Smooth muscle cell (in vitro differentiated cells): ENCODE measurements at regions not wholly inside any gene's neighbourhood (a gene's known extent, or its start where the extent isn't known, plus 50 kb on each side); places are given as distances from the start of the nearest gene placed in this dataset.

ENCODE experiments used
- DNase-seq: peaks from one replicate; lab custom pipeline; 2025; ENCODE audit not compliant: unreplicated experiment; lab: John Stamatoyannopoulos, UW
- H2AFZ ChIP-seq: fragments of 200-600 bp; sonication (generic); 2 replicates; pipeline ENCODE4 v1.6.0; 2016; ENCODE audit warnings: antibody characterized with exemption, low read depth, mild to moderate bottlenecking
- H3F3A ChIP-seq: fragments of 200-600 bp; sonication (generic); 2 replicates; pipeline ENCODE4 v1.6.0; 2017; ENCODE audit warnings: antibody characterized with exemption, low read depth
- H3K27ac ChIP-seq: fragments of 200-600 bp; sonication (generic); 2 replicates; pipeline ENCODE4 v1.5.1; 2016; ENCODE audit warnings: low read depth, mild to moderate bottlenecking
- H3K27me3 ChIP-seq: fragments of 200-600 bp; sonication (generic); 2 replicates; pipeline ENCODE4 v1.6.1; 2016; ENCODE audit warnings: low read depth, mild to moderate bottlenecking
- H3K36me3 ChIP-seq: fragments of 200-600 bp; sonication (generic); 2 replicates; pipeline ENCODE4 v1.5.1; 2016; ENCODE audit warnings: low read depth
- H3K4me1 ChIP-seq: fragments of 200-600 bp; sonication (generic); 2 replicates; pipeline ENCODE4 v1.5.1; 2016; ENCODE audit warnings: low read depth
- H3K4me2 ChIP-seq: fragments of 200-600 bp; sonication (generic); 2 replicates; pipeline ENCODE4 v1.6.0; 2016; ENCODE audit warnings: mild to moderate bottlenecking
- H3K4me3 ChIP-seq: fragments of 200-600 bp; sonication (generic); 2 replicates; pipeline ENCODE4 v1.5.1; 2016; ENCODE audit warnings: mild to moderate bottlenecking
- H3K79me2 ChIP-seq: fragments of 200-600 bp; sonication (generic); 2 replicates; pipeline ENCODE4 v1.6.0; 2016; ENCODE audit warnings: low read depth, mild to moderate bottlenecking
- H3K9ac ChIP-seq: fragments of 200-600 bp; sonication (generic); 2 replicates; pipeline ENCODE4 v1.6.0; 2016; ENCODE audit warnings: low read depth
- H3K9me3 ChIP-seq: fragments of 200-600 bp; sonication (generic); replicated peaks from 2 replicates; pipeline ENCODE4 v1.5.1; 2016; ENCODE audit warnings: low read depth
- H4K20me1 ChIP-seq: fragments of 200-600 bp; sonication (generic); 2 replicates; pipeline ENCODE4 v1.6.0; 2016; ENCODE audit warnings: low read depth
- WGBS: methylation state at CpG from one replicate; pipeline ENCODE4 v1.1.7; 2016; ENCODE audit warnings: low lambda C conversion rate; 5-methylcytosine and 5-hydroxymethylcytosine counted together
- TF ChIP-seq, protein P1 (sequence below): fragments of 200-600 bp; sonication (generic); IDR thresholded peaks from 2 replicates; pipeline ENCODE4 v1.5.1; 2017; ENCODE audit warnings: borderline replicate concordance, mild to moderate bottlenecking, antibody characterized with exemption; ENCODE audit not compliant: insufficient read depth, poor library complexity, severe bottlenecking

- Histone ChIP-seq H3K27me3 (peaks cover 4% of the 10 kb centered on the region), H3K79me2 (no peaks in the 10 kb centered on the region), H3K9ac (no peak overlapping the region), H3K27ac (no peak overlapping the region), H4K20me1 (no peaks in the 10 kb centered on the region), H3K4me2 (no peak overlapping the region), H3K36me3 (no peaks in the 10 kb centered on the region), H3F3A (no peaks in the 10 kb centered on the region), H2AFZ (no peak overlapping the region), H3K4me1 (no peaks in the 10 kb centered on the region), H3K9me3 (no peaks in the 10 kb centered on the region), H3K4me3 (no peak overlapping the region)
- WGBS: 81% methylated on average over 3 of the region's 3 CpGs
- DNase-seq: no peak
- TF ChIP-seq, protein P1, sequence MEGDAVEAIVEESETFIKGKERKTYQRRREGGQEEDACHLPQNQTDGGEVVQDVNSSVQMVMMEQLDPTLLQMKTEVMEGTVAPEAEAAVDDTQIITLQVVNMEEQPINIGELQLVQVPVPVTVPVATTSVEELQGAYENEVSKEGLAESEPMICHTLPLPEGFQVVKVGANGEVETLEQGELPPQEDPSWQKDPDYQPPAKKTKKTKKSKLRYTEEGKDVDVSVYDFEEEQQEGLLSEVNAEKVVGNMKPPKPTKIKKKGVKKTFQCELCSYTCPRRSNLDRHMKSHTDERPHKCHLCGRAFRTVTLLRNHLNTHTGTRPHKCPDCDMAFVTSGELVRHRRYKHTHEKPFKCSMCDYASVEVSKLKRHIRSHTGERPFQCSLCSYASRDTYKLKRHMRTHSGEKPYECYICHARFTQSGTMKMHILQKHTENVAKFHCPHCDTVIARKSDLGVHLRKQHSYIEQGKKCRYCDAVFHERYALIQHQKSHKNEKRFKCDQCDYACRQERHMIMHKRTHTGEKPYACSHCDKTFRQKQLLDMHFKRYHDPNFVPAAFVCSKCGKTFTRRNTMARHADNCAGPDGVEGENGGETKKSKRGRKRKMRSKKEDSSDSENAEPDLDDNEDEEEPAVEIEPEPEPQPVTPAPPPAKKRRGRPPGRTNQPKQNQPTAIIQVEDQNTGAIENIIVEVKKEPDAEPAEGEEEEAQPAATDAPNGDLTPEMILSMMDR: no peak
Measured at GRCh38 chr11:13862845-13863392, 99.6 kb upstream of the SPON1 start.

DNA sequence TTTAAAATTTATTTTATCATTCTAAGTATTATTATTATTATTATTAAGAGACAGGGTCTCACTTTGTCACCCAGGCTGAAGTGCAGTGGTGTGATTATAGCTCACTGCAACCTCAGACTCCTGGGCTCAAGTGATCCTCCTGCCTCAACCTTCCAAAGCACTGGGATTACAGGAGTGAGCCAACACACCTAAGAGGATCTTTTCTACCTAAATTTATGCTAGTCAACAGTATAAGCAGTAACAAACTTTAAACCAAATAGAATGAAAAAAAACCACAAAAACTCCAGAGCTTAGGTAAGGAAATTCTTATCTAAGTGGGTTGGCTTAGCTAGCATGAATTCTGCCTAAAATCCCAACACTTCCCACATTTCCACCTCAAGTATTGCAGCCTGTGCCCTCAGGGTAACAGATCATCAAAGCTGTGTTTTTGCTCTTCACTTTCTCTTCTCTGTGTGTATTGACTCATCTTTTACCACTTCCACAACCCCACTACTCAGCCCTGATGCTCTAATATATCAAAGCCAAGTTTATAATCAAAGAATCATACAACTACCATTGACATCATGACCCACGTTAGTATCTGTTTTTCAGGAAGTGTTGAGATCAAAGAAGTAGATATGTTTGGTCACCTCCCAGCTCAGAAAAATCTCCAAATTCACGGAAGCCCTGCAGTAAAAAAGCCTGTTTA is 93.7 kb upstream of the SPON1 start:
- no peak overlapping the region for H3K27ac ChIP-seq
- H3K4me3 ChIP-seq: no peak overlapping the region
- H3K27me3 ChIP-seq: peaks cover 14% of the 10 kb centered on the region
- TF ChIP-seq, protein P1: no peak
- no peaks in the 10 kb centered on the region for H3K36me3 ChIP-seq
- DNase-seq: no peak
- H3K79me2 ChIP-seq: no peaks in the 10 kb centered on the region
- no peaks in the 10 kb centered on the region for H4K20me1 ChIP-seq
- no peaks in the 10 kb centered on the region for H3F3A ChIP-seq
- H3K4me2 ChIP-seq: no peak overlapping the region
- H3K4me1 ChIP-seq: no peaks in the 10 kb centered on the region
- WGBS: 39% methylated on average over 2 of the region's 2 CpGs
- no peak overlapping the region for H3K9ac ChIP-seq
- no peak overlapping the region for H2AFZ ChIP-seq
- no peaks in the 10 kb centered on the region for H3K9me3 ChIP-seq

GRCh38 chr11:13869398-13869886 is 93.1 kb upstream of the SPON1 start:
- DNase-seq: no peak
- Histone ChIP-seq H3K9ac (no peak overlapping the region), H3K4me3 (no peak overlapping the region), H3K79me2 (no peaks in the 10 kb centered on the region), H2AFZ (no peak overlapping the region), H3K27ac (no peak overlapping the region), H3K27me3 (peaks cover 12% of the 10 kb centered on the region), H4K20me1 (no peaks in the 10 kb centered on the region), H3K36me3 (no peaks in the 10 kb centered on the region), H3K9me3 (no peaks in the 10 kb centered on the region), H3K4me1 (no peaks in the 10 kb centered on the region), H3F3A (no peaks in the 10 kb centered on the region), H3K4me2 (no peak overlapping the region)
- TF ChIP-seq, protein P1: no peak
- WGBS: 100% methylated on average over 1 of the region's 1 CpG

DNA sequence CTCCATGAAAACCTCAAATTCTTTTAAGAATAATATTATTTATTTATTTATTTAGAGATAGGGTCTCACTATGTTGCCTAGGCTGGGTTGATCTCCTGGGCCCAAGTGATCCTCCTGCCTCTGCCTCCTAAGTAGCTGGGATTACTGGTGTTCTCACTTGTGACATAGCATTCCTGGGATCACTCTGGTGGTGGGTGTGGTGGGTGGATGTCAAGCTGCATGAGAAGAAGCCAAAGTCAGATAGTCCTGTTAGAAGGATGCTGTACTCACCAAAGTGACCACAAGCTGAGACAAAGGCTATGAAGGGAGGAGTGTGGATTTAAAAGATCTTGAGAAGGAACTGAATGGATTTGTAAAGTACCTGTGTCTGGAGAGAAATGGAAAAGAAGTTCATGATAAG is 87.9 kb upstream of the SPON1 start:
- Histone ChIP-seq H3K9me3 (no peaks in the 10 kb centered on the region), H3K4me2 (no peak overlapping the region), H3K27ac (no peak overlapping the region), H3K4me3 (no peak overlapping the region), H3K4me1 (no peaks in the 10 kb centered on the region), H3F3A (no peaks in the 10 kb centered on the region), H3K9ac (no peak overlapping the region), H4K20me1 (no peaks in the 10 kb centered on the region), H3K36me3 (no peaks in the 10 kb centered on the region), H2AFZ (no peak overlapping the region), H3K79me2 (no peaks in the 10 kb centered on the region), H3K27me3 (peaks cover 18% of the 10 kb centered on the region)
- TF ChIP-seq, protein P1: no peak
- DNase-seq: no peak
